ENCODE measurements at regions not wholly inside any gene's neighbourhood (a gene's known extent, or its start where the extent isn't known, plus 50 kb on each side); places are given as distances from the start of the nearest gene placed in this dataset.

- DNase-seq (ENCODE audit: extremely low read depth, low read depth) = no peak
These were observed 86.2 kb upstream of the CNKSR3 start for GRCh38 chr6:154596701-154597100.

DNA sequence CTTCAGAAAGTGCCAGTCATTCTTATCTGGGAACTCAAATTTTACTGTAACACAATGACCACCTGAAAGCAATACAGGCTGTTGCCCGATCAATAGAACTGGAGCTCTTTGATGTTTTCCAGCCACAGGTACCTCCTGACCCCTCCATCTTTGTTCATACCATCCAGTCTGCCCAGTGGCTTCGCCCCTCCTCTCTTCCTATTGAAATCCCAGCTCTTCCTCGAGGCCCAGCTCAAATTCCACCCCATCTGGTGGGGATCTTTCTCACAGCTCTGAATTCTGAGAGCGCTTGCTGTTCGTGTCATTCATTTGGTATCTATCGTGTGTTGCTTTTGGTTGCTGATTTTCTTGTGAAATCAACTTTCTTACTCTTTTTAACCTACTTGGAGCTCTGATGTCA lies 87.9 kb upstream of the CNKSR3 start:
- no peak for DNase-seq (ENCODE audit: extremely low read depth, low read depth)

DNA sequence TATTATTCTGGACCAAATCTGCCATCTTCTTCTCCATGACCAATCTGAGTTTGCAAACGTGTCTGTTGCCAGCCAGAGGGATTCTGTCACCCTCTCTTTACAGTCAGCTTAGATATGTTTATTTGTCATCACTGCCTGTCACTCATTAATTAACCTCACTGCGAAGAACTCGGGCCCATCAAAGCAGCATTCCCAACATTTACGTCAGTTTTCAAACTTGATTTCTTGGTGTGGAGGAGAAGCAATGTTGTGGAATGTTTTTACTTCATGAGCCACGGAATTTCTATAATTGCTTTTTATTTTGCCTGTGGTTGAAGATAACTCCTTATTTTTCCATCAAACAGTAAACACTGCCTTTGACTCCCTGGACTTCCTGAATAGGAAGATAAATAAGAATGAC lies 91.8 kb upstream of the CNKSR3 start:
- no peak for DNase-seq (ENCODE audit: extremely low read depth, low read depth)

DNA sequence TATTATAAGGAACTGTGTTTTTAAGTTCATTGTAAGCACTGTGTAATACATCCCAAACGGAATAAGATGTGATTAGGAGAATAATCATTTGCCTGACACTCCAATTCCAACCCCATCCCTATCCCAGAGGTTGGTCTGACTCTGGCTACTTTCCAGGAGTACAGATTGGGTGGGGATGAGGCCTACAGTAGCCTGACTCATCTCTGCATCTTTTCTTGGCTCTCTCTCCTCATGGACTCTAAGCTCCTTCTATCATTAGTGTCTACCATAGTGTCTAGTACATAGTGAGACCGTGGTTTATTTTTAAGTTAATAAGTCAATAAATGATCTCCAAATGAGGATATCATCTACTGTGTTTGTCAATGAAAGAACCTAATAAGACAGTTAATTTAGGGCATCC lies 92.2 kb upstream of the CNKSR3 start:
- no peak for DNase-seq (ENCODE audit: extremely low read depth, low read depth)

- no peak for DNase-seq (ENCODE audit: extremely low read depth, low read depth)
These were observed 93.6 kb upstream of the CNKSR3 start for GRCh38 chr6:154604119-154604518.

GRCh38 chr6:154605178-154605881 lies 94.8 kb upstream of the CNKSR3 start:
- DNase-seq (ENCODE audit: extremely low read depth, low read depth) = no peak

DNA sequence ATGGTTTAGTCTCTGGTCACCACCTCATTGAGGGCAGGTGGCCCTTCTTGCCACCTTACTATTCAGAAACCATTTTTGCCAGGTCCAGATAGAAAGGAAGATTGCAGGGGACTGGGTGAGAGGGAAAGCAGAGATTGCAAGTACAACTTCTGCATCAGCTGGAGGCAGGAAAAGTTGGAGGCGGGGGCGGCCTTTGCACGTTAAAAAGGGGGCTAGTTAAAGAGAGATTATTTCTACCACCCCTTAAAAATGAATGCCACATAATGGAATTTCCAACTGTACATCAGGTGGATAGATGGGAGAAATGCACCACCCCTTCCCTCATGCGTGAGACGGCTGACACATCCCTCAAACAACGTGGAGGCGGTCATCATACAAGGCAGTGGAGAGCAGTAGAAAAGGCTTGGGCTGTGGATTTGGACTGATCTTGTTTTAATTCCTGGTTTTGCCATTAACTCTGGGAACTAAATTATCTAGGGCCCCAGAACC lies 95.4 kb upstream of the CNKSR3 start:
- no peak for DNase-seq (ENCODE audit: extremely low read depth, low read depth)

DNA sequence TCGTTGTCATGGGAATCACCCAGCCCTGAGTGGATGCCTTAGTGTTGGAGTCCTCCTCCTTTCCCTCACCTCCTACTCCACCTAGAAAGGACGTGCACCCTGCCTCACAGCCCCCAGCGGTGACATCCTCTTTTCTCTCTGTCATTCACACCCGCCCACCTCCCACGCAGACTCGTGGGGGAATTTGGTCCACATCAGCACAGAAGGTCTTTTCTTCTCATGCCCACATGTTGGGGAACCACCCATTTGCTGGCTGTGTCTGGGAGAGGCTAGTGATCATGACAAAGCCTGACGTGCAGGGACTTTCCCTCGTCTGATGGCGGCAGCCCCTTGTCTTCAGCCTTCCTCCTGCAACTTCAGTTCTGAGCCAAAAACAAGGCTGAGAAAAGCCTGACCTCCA lies 96.0 kb upstream of the CNKSR3 start:
- no peak for DNase-seq (ENCODE audit: extremely low read depth, low read depth)

- DNase-seq (ENCODE audit: extremely low read depth, low read depth) = no peak
These were observed 96.4 kb upstream of the CNKSR3 start for GRCh38 chr6:154606860-154607259.

DNA sequence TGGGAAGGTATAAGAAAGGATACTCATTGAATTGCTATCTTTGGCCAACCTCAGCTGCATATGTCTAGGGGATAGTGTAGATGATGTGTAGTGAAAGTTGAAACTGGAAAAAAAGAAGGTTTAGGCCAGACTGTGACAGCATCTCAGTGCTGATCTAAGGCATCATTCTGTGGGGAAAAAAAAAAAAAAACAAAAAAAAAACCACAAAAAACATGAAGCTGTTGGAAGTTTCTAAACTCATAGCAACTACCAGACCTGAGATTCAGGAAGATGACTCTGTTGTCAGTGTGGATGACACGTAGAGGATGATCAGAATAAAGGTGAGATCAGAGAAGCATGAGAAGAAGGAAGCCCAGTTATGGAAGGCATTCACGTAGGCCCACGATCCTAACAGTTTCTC lies 100.8 kb upstream of the CNKSR3 start:
- DNase-seq (ENCODE audit: extremely low read depth, low read depth) = no peak

DNA sequence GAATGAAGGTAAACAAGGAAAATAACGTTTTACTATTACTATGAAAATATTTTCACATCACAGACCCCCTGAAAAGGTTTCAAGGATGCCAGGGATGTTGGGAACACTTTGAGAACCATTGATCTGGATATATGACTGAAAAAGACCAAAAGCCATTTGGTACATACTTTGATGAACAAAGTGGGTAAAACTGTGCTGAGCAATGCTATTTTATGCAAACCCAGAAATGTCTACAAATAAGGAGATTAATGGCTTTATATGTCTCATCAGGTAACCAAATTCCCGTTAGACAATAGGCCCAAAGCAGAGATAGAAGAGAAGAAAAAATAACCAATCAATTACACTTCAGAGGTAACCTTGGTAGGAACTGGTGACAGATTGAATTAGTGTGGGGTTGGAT lies 101.4 kb upstream of the CNKSR3 start:
- no peak for DNase-seq (ENCODE audit: extremely low read depth, low read depth)

DNA sequence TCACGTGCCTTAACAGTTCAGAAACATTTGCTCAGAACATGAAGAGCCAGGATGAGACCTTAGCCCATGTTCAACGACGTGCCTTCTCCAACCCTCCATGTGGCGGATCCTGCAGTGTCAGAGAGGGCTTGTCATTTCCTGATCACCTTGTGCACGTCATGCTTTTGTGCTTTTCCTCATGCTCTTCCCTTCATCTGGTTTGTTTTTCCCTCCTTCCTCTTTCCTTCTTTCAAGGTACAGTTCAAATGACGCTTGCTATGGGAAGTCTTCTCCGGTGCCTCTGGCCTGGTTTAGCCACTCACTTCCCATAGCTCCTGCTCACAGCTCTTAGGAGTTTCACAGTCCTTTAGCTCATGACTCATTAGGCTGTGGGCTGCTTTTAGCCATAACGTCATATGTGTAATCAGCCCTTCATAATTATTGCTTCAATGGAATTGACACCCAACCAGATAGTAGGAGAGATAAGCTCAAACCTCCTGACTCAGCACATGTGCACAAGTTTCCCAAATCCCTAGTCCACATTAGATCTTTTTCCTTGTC lies 102.7 kb upstream of the CNKSR3 start:
- DNase-seq (ENCODE audit: extremely low read depth, low read depth) = no peak

DNA sequence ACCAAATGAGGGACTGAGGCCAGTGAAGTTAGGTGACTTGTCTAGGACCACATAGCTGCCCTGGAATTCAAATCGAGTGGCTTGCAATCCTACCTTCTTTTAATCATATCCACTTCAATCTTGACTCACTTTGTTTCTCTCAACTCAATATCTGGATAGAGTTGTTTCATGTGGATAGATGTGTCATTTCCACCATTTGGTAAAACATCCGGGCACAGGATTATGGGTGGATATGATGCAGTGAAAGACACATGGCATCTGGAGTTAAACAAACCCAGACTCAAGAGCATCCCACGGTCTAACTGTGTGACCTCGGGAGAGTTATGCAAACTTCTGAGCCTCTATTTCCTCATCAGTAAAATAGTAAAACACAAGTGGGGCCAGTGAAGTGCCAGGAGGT lies 103.6 kb upstream of the CNKSR3 start:
- no peak for DNase-seq (ENCODE audit: extremely low read depth, low read depth)

DNA sequence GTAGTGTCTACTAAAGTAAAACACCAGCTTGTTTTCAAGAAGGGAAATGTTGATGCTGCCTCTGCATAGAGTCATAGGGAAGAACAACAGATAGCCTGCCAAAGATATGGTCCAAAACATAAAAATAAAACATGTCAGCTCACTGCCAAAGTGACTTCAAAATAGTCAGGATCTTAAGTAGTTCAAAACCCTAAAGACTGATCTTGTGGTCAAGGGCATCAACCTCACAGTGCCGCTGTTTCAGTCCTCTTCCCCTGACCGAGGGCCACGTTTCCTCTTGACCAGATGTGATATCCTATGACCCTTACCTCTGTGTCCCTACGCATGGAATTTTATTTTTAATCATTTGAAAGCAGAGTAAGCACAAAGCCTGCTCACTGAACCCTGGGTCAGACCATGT lies 104.2 kb upstream of the CNKSR3 start:
- DNase-seq (ENCODE audit: extremely low read depth, low read depth) = no peak

GRCh38 chr6:154615483-154616025 lies 105.1 kb upstream of the CNKSR3 start:
- peak; percentile 58 for DNase-seq (ENCODE audit: extremely low read depth, low read depth)

DNA sequence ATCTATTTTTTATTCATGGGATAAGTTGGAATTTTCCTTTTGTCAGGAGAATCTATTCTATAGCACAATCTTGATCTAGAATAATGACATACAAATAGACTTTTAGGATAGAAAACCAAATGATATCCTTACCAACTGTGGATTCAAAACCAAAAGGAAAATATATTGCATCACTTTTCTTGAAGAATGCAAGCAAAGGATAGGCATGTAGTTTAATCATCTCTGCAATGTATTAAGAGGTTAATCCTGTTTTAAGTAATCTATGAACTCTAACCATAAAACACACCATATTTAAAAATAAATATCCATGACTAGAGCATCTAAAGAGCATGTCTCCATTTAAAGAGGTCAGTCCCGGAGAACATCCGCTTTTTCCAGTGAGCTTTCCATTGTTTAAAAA lies 106.7 kb upstream of the CNKSR3 start:
- no peak for DNase-seq (ENCODE audit: extremely low read depth, low read depth)

DNA sequence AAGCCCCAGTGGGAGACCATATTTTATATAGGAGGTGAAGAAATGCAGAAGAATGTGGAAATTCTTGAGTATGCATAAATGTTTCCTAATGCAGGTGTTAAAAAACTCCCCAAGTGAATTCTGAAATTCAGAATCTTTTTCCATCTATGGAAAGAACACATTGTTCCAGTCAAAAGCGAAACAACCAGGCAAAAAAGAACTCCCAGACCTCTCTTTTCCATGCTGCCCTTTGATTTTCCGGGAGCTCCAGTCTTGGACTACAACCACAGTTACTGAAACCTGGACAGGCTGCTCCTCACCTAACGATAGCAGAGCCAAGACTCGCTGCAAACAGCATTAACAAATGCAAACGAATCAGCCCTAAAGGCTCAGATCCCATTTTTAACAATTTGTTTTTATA lies 108.7 kb upstream of the CNKSR3 start:
- DNase-seq (ENCODE audit: extremely low read depth, low read depth) = no peak

- no peak for DNase-seq (ENCODE audit: extremely low read depth, low read depth)
These were observed 111.2 kb upstream of the CNKSR3 start for GRCh38 chr6:154621686-154622085.

- no peak for DNase-seq (ENCODE audit: extremely low read depth, low read depth)
These were observed 110.4 kb upstream of the SCAF8 start for GRCh38 chr6:154622618-154623336.

- no peak for DNase-seq (ENCODE audit: extremely low read depth, low read depth)
These were observed 109.8 kb upstream of the SCAF8 start for GRCh38 chr6:154623391-154623790.

- no peak for DNase-seq (ENCODE audit: extremely low read depth, low read depth)
These were observed 109.1 kb upstream of the SCAF8 start for GRCh38 chr6:154624038-154624599.
